GM21529 (cell line): ENCODE measurements at regions not wholly inside any gene's neighbourhood (a gene's known extent, or its start where the extent isn't known, plus 50 kb on each side); places are given as distances from the start of the nearest gene placed in this dataset.

Source experiments
- ATAC-seq: cut with Tn5 transposase; IDR thresholded peaks from one replicate; pipeline ENCODE4 v1.9.1; 2021; ENCODE audit not compliant: unreplicated experiment

GRCh38 chr7:25762511-25763462 lies 389.2 kb upstream of the NFE2L3 start:
- ATAC-seq: no peak

DNA sequence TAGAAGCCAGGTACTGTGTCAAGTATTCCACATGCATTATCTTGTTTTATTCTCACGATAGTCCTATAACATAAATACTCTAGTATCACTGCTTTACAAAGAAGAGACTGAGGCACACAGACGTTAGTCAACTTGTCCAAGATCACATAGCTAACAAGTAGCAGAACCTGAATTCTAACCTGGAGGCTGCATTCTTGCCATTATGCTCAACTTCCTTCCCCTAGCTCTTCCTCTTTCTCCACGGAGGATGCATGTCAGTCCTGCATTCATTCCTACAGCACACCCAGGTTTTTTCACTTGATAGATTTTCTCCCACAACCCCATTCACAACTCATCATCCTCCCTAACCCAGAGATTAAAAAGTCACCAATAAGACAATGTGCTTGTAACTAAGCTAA lies 388.5 kb upstream of the NFE2L3 start:
- no peak for ATAC-seq

DNA sequence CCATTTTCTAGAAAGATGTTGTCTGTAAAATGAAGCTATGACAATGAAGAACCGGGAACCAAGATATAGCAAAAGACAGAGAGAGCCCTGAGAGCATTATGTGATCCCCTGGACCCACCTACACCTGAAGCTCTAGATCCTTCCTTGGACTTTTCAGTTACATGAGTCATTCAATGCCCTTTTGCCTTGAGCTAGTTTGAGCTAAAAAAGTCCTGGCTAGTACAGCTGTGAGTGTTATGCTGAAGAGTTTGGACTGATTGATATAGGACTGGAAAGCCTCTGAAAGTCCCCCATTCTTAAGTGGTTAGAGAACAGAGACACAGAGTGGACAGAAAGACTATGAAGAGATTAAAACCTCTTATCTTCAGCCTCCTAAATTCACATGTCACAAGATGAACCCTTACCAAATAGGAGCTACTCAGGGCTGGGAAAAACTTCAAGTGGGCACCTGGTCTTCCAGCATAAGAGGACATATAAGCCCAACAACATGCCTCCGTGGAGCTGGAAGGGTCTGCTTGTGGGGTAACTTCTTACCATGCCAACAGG lies 386.8 kb upstream of the NFE2L3 start:
- no peak for ATAC-seq

GRCh38 chr7:25770235-25770634 lies 381.8 kb upstream of the NFE2L3 start:
- ATAC-seq: no peak

- ATAC-seq: no peak
Measured at GRCh38 chr7:25770670-25771069, 381.3 kb upstream of the NFE2L3 start.

- ATAC-seq: no peak
Measured at GRCh38 chr7:25771491-25771890, 380.5 kb upstream of the NFE2L3 start.

DNA sequence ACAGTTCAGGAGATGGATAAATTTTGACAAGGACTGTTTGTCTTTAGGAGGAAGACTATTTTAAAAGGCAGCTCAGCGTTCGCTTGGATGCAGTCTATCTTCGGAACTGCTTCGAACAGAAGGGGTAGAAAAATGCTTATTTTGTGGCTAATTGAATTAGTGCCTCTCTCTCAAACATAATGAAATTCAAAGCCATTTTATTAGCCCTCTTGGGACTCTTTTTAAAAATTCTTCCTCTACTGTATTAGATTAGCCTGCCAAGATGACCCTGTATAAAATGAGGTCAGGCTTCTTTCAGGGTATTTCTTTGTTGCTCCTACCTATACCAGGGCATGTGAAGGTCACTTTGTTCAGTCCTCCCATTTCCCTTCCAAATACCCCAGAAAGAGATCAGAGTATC lies 379.2 kb upstream of the NFE2L3 start:
- ATAC-seq: no peak

- ATAC-seq: no peak
Measured at GRCh38 chr7:25774675-25775074, 377.3 kb upstream of the NFE2L3 start.

- no peak for ATAC-seq
Measured at GRCh38 chr7:25775570-25775969, 376.4 kb upstream of the NFE2L3 start.

- ATAC-seq: no peak
Measured at GRCh38 chr7:25775999-25776743, 375.8 kb upstream of the NFE2L3 start.

GRCh38 chr7:25776744-25777123 lies 375.3 kb upstream of the NFE2L3 start:
- ATAC-seq: no peak

GRCh38 chr7:25777969-25778708 lies 373.9 kb upstream of the NFE2L3 start:
- ATAC-seq: no peak

- ATAC-seq: no peak
Measured at GRCh38 chr7:25779002-25779546, 372.9 kb upstream of the NFE2L3 start.

- ATAC-seq: no peak
Measured at GRCh38 chr7:25780904-25781303, 371.1 kb upstream of the NFE2L3 start.

GRCh38 chr7:25781704-25782103 lies 370.3 kb upstream of the NFE2L3 start:
- ATAC-seq: no peak

DNA sequence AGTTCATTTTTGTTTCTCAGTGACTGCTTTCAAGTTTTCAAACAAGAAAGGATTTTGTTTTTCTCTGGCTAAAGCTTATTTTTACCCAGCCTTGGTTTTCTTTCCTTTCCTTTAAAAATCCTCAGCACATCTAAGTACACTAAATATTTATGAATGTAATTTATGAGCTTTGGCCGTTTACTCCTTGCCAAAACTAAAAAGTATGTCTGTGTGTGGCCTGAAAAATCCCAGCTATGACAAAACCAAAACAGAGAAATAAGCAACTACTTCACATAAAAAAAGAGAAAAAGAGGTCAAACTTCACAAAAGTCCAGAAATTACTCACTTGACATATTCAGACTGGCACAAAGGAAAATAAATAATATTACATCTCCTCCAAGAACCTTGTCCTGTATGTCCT lies 365.1 kb upstream of the NFE2L3 start:
- no peak for ATAC-seq

DNA sequence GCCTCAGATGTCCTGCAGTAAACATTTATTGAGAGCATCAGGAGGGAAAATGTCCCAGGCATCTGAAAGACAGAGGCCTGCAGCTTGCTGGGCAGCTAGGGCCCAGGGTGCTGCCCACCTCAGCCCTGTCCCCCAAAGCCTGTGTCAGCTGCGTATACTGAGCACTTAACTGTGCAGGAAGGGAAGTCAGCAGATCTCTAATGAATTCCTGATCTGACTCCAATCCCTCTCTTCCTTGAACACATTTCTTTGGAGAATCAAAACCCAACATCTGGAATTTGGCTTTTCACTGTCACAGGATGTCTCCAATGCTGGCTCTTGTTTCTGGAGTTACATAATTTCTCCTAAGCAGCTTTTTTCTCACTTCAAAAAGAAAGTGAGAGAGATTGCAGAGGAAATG lies 364.7 kb upstream of the NFE2L3 start:
- no peak for ATAC-seq

GRCh38 chr7:25788371-25788770 lies 363.6 kb upstream of the NFE2L3 start:
- no peak for ATAC-seq

DNA sequence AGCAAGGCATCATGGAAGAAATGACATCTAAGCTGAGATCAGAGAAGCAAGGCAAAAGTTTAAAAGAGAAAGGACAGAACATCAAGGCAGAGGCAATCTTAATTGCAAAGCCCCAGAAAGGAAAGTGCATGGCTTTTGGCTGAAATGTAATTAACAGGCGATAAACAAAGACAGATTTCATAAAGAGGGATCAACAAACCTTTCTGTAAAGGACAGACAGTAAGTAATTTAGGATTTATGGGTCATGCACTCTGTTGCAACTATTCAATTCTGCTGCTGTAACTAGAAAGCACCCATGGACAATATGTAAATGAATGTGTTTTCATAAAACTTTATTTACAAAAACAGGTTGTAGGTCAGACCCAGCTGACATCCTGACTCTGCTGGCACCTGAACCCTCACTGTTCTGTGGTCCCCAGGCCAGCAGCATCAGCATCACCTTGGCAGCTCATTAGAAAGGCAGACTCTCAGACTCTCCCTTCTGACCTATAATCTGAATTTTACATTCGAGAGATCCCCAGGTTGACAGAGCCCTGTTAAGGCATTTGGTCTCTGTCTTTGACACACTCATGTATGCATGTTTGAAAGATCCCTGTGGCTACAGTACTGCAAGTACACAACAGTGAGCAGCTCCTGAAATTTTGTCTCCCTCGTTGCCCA lies 362.9 kb upstream of the NFE2L3 start:
- ATAC-seq: no peak
